IMR-90 (cell line): ENCODE measurements at regions not wholly inside any gene's neighbourhood (a gene's known extent, or its start where the extent isn't known, plus 50 kb on each side); places are given as distances from the start of the nearest gene placed in this dataset.

ENCODE experiments used
- ATAC-seq: fragments of 200-7000 bp; cut with Tn5 transposase; 2 replicates; pipeline ENCODE4 v1.9.1; 2020; ENCODE audit warnings: low read depth, mild to moderate bottlenecking, moderate library complexity
- BruUV-seq: library from RNA; stranded (reverse); fragments of 400-500 nt; replicated peaks from 2 replicates; lab custom pipeline; 2021; lab: Mats Ljungman, UMichigan
- CTCF ChIA-PET: fragments of 300-600 bp; formaldehyde crosslinking; extraction: SDS; loops from one replicate; lab custom pipeline; 2021; ENCODE audit warnings: antibody characterized with exemption; lab: Yijun Ruan, JAX
- POLR2A ChIA-PET: fragments of 300-600 bp; sonication (Branson Sonifier 250); formaldehyde crosslinking; loops from one replicate; lab custom pipeline; 2022; ENCODE audit warnings: antibody characterized with exemption; ENCODE audit not compliant: unreplicated experiment; lab: Charles Lee
- DNase-seq: peaks from one replicate; pipeline ENCODE4 v3.0.0; 2013
- H2AFZ ChIP-seq: replicated peaks from 2 replicates; pipeline ENCODE3; 2013; ENCODE audit warnings: low read length, mild to moderate bottlenecking; ENCODE audit not compliant: poor library complexity
- H2AK5ac ChIP-seq: 2 replicates; pipeline ENCODE4 v1.6.1; 2013; ENCODE audit warnings: low read depth, low read length, inconsistent platforms
- H2AK9ac ChIP-seq: replicated peaks from 2 replicates; pipeline ENCODE3; 2013; ENCODE audit warnings: mild to moderate bottlenecking, low read depth, low read length, moderate library complexity; ENCODE audit not compliant: poor library complexity
- H2BK120ac ChIP-seq: 2 replicates; pipeline ENCODE4 v1.6.1; 2013; ENCODE audit warnings: low read depth, low read length, inconsistent platforms
- H2BK15ac ChIP-seq: 3 replicates; pipeline ENCODE4 v1.6.1; 2013; ENCODE audit warnings: low read depth, low read length, inconsistent platforms
- H2BK20ac ChIP-seq: 2 replicates; pipeline ENCODE4 v1.6.1; 2013; ENCODE audit warnings: low read depth, mild to moderate bottlenecking, inconsistent platforms, low read length, moderate library complexity
- H2BK5ac ChIP-seq: 2 replicates; pipeline ENCODE4 v1.6.1; 2013; ENCODE audit warnings: mild to moderate bottlenecking, low read depth, low read length, inconsistent platforms; ENCODE audit not compliant: poor library complexity, severe bottlenecking
- H3K14ac ChIP-seq: replicated peaks from 2 replicates; pipeline ENCODE4 v1.6.1; 2013; ENCODE audit warnings: low read depth, low read length, inconsistent platforms
- H3K18ac ChIP-seq: 2 replicates; pipeline ENCODE4 v1.6.1; 2013; ENCODE audit warnings: low read depth, low read length, control low read depth
- H3K23ac ChIP-seq: 2 replicates; pipeline ENCODE4 v1.6.1; 2013; ENCODE audit warnings: low read depth, low read length, inconsistent platforms
- H3K27ac ChIP-seq: 2 replicates; pipeline ENCODE4 v1.5.1; 2013; ENCODE audit warnings: mild to moderate bottlenecking, control low read depth, low read length; ENCODE audit not compliant: insufficient read depth
- H3K27me3 ChIP-seq: 2 replicates; pipeline ENCODE4 v1.6.1; 2013; ENCODE audit warnings: low read length; ENCODE audit not compliant: control insufficient read depth, insufficient read depth
- H3K36me3 ChIP-seq: 2 replicates; pipeline ENCODE4 v1.6.1; 2013; ENCODE audit warnings: low read length, mixed read lengths; ENCODE audit not compliant: control insufficient read depth, insufficient read depth
- H3K4ac ChIP-seq: 2 replicates; pipeline ENCODE4 v1.6.1; 2013; ENCODE audit warnings: low read depth, low read length, inconsistent platforms
- H3K4me1 ChIP-seq: 2 replicates; pipeline ENCODE4 v1.6.1; 2013; ENCODE audit warnings: low read length, mixed read lengths; ENCODE audit not compliant: control insufficient read depth, insufficient read depth
- H3K4me2 ChIP-seq: 2 replicates; pipeline ENCODE4 v1.6.1; 2013; ENCODE audit warnings: low read depth, mild to moderate bottlenecking, control low read depth, low read length, moderate library complexity
- H3K4me3 ChIP-seq: 2 replicates; pipeline ENCODE4 v1.5.1; 2013; ENCODE audit warnings: low read depth, mild to moderate bottlenecking, control low read depth, low read length, moderate library complexity; ENCODE audit not compliant: insufficient read depth
- H3K56ac ChIP-seq: 2 replicates; pipeline ENCODE4 v1.6.1; 2013; ENCODE audit warnings: low read length, inconsistent platforms; ENCODE audit not compliant: insufficient read depth; ENCODE audit errors: extremely low read depth
- H3K79me1 ChIP-seq, 2 experiments: 2 replicates each; pipeline ENCODE4 v1.6.1; 2013; ENCODE audit warnings: low read length in 2 of 2, inconsistent platforms in 1 of 2, low read depth in 1 of 2
- H3K9ac ChIP-seq: 2 replicates; pipeline ENCODE4 v1.6.1; 2013; ENCODE audit warnings: low read depth, low read length, control low read depth
- H3K9me1 ChIP-seq: 2 replicates; pipeline ENCODE4 v1.6.1; 2013; ENCODE audit warnings: low read length, inconsistent platforms; ENCODE audit not compliant: insufficient read depth
- H3K9me3 ChIP-seq: 2 replicates; pipeline ENCODE4 v1.6.1; 2013; ENCODE audit warnings: low read length; ENCODE audit not compliant: control insufficient read depth, insufficient read depth
- H4K20me1 ChIP-seq: 2 replicates; pipeline ENCODE4 v1.6.1; 2013; ENCODE audit warnings: low read length, inconsistent platforms; ENCODE audit not compliant: insufficient read depth
- H4K5ac ChIP-seq: 2 replicates; pipeline ENCODE4 v1.6.1; 2013; ENCODE audit warnings: mild to moderate bottlenecking, low read depth, low read length, control low read depth
- H4K8ac ChIP-seq, 2 experiments: 2 replicates each; pipeline ENCODE4 v1.6.1; 2013; ENCODE audit warnings: low read depth in 2 of 2, low read length in 2 of 2, control low read depth in 1 of 2, inconsistent platforms in 1 of 2
- H4K91ac ChIP-seq: 2 replicates; pipeline ENCODE4 v1.6.1; 2013; ENCODE audit warnings: low read depth, low read length, inconsistent platforms; ENCODE audit not compliant: insufficient read depth
- CHD1 ChIP-seq: IDR thresholded peaks from 2 replicates; pipeline ENCODE4 v1.6.1; 2012; ENCODE audit warnings: low read depth, low read length, improper control_type of control experiment
- ELK1 ChIP-seq: fragments of 150-350 bp; IDR thresholded peaks from 2 replicates; pipeline ENCODE4 v1.6.1; 2016; ENCODE audit warnings: low read depth, mild to moderate bottlenecking, low read length, moderate library complexity, borderline replicate concordance
- FOS ChIP-seq: fragments of 150-350 bp; IDR thresholded peaks from 2 replicates; pipeline ENCODE4 v1.6.1; 2016; ENCODE audit warnings: low read depth, low read length
- NFE2L2 ChIP-seq: fragments of 150-350 bp; IDR thresholded peaks from 2 replicates; pipeline ENCODE4 v1.6.1; 2016; ENCODE audit warnings: low read depth, mild to moderate bottlenecking, low read length
- RAD21 ChIP-seq: IDR thresholded peaks from 2 replicates; pipeline ENCODE4 v1.6.1; 2012; ENCODE audit warnings: low read length, improper control_type of control experiment
- RFX5 ChIP-seq: IDR thresholded peaks from 2 replicates; pipeline ENCODE4 v1.8.0; 2012; ENCODE audit warnings: low read depth, mild to moderate bottlenecking, low read length, moderate library complexity
- WGBS, 2 experiments: methylation state at CpG; one replicate each; pipeline versions ENCODE4 v1.1.5 to v1.1.7; 2013; ENCODE audit warnings: missing lambda C conversion rate in 2 of 2; ENCODE audit not compliant: insufficient read length in 1 of 2; ENCODE audit errors: extremely low coverage in 2 of 2; 5-methylcytosine and 5-hydroxymethylcytosine counted together
- dilution Hi-C: fragments of 300-500 bp; cut with HindIII; formaldehyde crosslinking; loops from one replicate; pipeline ENCODE4 v1.14.3; 2018; ENCODE audit warnings: low sequenced_read_pairs; ENCODE audit not compliant: unreplicated experiment
- in situ Hi-C: fragments of 300-500 bp; cut with MboI; formaldehyde crosslinking; loops from 3 replicates; pipeline ENCODE4 v1.14.3; 2019; ENCODE audit warnings: low sequenced_read_pairs, inconsistent platforms, mixed read lengths
- intact Hi-C: fragments of 100-400 bp; cut with micrococcal nuclease; formaldehyde crosslinking; loops from 2 replicates; pipeline ENCODE4 v1.10.0; 2022

- Histone ChIP-seq H3K9me1 (no peaks in the 10 kb centered on the region), H3K4me2 (no peak overlapping the region), H4K8ac (no peak overlapping the region), H4K20me1 (no peaks in the 10 kb centered on the region), H3K4ac (no peak overlapping the region), H3K23ac (no peak overlapping the region), H3K27ac (no peak overlapping the region), H3K9me3 (no peaks in the 10 kb centered on the region), H2BK5ac (no peak overlapping the region), H2AK5ac (no peak overlapping the region), H2BK120ac (no peak overlapping the region), H2BK20ac (no peak overlapping the region), H3K79me1 (no peaks in the 10 kb centered on the region), H4K91ac (no peak overlapping the region), H4K5ac (no peak overlapping the region), H2AFZ (no peak overlapping the region), H3K4me1 (no peaks in the 10 kb centered on the region), H3K4me3 (no peak overlapping the region), H2BK15ac (no peak overlapping the region), H3K18ac (no peak overlapping the region), H3K56ac (no peak overlapping the region), H3K14ac (no peak overlapping the region), H3K36me3 (no peaks in the 10 kb centered on the region), H2AK9ac (no peak overlapping the region), H3K27me3 (no peaks in the 10 kb centered on the region), H3K9ac (no peak overlapping the region)
- DNase-seq, result no peak
- no CpG with 5 or more reads among the region's 1 CpG for WGBS, 2 experiments
- intact Hi-C loops (no loop called here), in situ Hi-C loops (no loop called here), dilution Hi-C loops (no loop called here)
- TF ChIP-seq RAD21 (no peak), ELK1 (no peak), CHD1 (no peak), FOS (no peak), NFE2L2 (no peak), RFX5 (no peak)
- ATAC-seq, result no peak
- ChIA-PET POLR2A (no interaction called here), CTCF (interaction anchor here (1.2 kb wide), 1 partner anchor 13 kb away, joined by 4 read pairs; no protein-coding TSS in a partner anchor)
- no TSS peak for BruUV-seq
Observed at GRCh38 chr7:83301416-83301815, 138.7 kb upstream of the PCLO start.
